GM18907 (cell line): ENCODE measurements at regions not wholly inside any gene's neighbourhood (a gene's known extent, or its start where the extent isn't known, plus 50 kb on each side); places are given as distances from the start of the nearest gene placed in this dataset.
"Not testable (repeated sequence)": the region's sequence is repeated elsewhere in the genome, so short reads cannot be mapped to it uniquely, and the experiment has no call there.

ENCODE experiments used
- ATAC-seq: cut with Tn5 transposase; IDR thresholded peaks from one replicate; pipeline ENCODE4 v1.9.1; 2021; ENCODE audit warnings: mild to moderate bottlenecking, moderate library complexity; ENCODE audit not compliant: unreplicated experiment

DNA sequence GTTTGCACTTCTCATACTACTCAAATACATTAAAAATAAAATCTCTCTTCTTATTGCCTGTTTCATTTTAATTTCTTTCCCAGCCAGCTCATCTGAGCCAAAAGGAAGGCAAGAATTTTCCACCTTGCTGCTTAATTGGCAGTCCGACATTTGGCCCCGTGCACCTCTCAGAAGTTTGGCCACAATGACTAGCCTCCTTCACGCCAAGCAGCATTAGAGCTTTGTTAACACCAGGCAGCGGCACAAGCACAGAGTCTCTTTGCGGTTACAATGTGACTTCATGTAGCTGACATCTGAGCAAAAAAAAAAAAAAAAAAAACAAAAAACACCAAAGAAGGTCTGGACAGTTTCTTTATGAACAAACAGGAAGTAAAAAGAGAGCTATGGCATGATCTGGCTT lies 248.9 kb downstream of the OSR1 start:
- no peak for ATAC-seq

- ATAC-seq, result no peak
Measured at GRCh38 chr2:19106376-19106775, 252.0 kb downstream of the OSR1 start.

- no peak for ATAC-seq
Measured at GRCh38 chr2:19104503-19104902, 253.9 kb downstream of the OSR1 start.

GRCh38 chr2:19102696-19103423 lies 255.6 kb downstream of the OSR1 start:
- no peak for ATAC-seq

DNA sequence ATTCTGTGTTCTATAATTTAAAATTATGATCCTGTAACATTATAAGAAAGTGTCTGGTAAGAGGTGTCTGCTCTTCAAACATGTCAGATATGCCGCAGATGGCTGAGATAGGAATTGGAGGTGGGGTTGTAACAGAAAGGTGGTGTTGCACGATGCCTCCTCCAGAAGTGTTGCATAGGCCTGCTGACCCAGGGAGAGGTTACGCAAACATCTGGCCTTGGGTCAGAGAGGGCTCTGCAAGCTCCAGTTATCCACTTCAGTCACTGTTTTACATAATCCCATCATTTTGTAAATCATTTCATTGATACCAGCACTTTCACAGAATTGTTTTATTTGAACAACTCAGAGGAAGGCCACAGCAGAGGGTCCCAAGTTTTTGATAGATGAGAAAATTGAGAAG lies 256.5 kb downstream of the OSR1 start:
- ATAC-seq, result no peak

- no peak for ATAC-seq
Measured at GRCh38 chr2:19100570-19100969, 257.9 kb downstream of the OSR1 start.

GRCh38 chr2:19099181-19099580 lies 259.2 kb downstream of the OSR1 start:
- ATAC-seq, result no peak

GRCh38 chr2:19098467-19099160 lies 259.8 kb downstream of the OSR1 start:
- no peak for ATAC-seq

DNA sequence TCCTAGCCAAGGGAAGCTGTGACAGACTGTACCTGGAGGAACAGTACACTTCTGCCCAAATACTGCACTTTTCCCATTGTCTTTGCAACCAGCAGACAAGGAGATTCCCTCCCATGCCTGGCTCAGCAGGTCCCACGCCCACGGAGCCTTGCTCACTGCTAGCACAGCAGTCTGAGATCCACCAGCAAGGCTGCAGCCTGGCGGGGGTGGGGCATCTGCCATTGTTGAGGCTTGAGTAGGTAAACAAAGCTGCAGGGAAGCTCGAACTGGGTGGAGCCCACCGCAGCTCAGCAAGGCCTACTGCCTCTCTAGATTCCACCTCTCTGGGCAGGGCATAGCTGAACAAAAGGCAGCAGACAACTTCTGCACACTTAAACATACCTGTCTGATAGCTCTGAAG lies 268.9 kb downstream of the OSR1 start:
- not testable (repeated sequence) for ATAC-seq

GRCh38 chr2:19086231-19086651 lies 272.2 kb downstream of the OSR1 start:
- no peak for ATAC-seq

DNA sequence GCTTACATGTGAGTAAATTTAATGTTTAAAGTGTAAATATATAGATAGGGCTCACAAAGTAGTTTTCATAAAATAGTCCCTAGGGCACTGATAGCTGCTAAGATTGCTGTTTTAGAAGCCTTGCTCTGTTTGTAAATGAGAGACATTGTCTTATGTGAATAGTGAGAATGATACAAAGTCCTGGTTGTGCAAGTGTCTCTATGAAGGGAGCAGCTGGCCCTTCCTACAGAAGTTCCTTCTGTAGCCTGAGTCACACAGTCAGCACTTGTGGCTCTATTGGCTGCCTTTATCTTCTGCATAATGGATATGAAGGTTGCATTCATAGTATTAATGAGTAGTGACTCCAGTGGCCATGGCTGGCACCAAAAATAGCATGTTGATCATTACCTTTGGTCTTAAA lies 279.7 kb downstream of the OSR1 start:
- no peak for ATAC-seq

- no peak for ATAC-seq
Measured at GRCh38 chr2:19073522-19073921, 284.9 kb downstream of the OSR1 start.

DNA sequence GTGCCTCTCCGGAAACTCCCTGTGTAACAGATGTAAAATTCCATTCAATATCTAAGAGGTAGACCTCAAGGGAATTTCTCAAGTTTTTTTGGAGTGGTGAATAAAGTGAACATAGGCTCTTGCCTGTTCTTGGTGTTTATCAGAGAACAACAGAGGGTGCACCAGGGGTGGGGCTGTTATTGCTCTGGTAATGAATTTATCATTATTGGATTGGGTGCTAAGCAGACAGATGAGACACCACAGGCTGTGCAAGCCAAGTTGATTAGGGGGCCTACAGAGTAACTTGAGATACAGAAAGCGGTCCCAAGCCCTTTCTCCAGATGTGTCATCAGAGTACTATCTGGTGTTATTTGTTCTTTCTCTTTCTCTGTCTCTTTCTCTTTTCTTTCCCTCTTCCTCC lies 286.3 kb downstream of the OSR1 start:
- ATAC-seq, result no peak

GRCh38 chr2:19070886-19071285 lies 287.5 kb downstream of the OSR1 start:
- no peak for ATAC-seq

GRCh38 chr2:19068206-19068605 lies 290.2 kb downstream of the OSR1 start:
- no peak for ATAC-seq

GRCh38 chr2:19062370-19062769 lies 296.1 kb downstream of the OSR1 start:
- ATAC-seq, result no peak

DNA sequence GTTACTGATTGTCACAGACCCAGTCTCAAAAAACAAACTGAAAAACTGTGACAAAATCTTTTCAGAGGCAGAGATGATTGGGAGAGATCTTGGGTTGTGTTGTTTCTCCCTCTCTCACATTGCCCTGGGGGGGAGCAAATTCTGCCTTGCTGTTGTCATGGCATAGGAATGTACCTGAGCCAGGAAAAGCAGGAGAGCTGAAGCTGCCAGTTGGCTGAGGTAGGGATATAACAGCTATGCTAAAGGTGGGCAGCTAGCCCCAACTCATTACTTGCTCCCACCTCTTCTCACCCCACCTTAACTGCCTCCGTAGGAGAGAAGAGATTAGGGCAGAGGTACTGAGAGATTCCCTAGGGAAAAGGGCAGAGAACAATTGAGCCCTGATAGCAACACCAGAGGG lies 299.3 kb downstream of the OSR1 start:
- ATAC-seq, result no peak

DNA sequence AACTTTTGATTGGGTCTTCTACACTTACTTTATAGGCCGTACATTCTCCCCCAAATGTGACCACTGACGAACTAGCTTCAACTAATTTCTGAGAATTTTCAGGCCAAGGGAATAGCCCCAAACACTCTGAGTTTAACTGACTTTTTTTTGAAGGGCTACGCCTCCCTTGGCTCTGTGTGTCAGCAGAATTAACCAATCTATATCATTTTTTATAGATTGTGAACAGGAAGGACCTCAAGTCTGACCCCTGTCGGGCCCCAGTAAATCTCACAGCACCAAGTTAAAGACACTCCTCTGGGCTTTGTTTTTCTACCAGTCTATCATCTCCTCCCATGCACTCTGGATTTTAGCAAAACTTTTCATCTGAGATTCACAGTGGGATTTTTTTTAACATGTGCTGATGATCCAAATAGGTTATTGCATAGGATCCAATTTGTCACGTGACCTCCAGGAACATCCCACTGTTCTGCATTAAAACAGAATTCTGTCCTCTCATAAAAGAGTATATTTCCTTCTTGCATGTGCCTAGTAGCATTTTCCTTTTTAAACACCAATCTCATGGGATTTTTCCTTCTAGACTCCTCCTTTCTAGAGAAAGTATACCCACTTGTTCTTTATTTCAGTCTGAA lies 307.1 kb downstream of the OSR1 start:
- ATAC-seq, result no peak

- ATAC-seq, result no peak
Measured at GRCh38 chr2:19050354-19050753, 308.1 kb downstream of the OSR1 start.

- no peak for ATAC-seq
Measured at GRCh38 chr2:19048593-19049266, 309.7 kb downstream of the OSR1 start.

DNA sequence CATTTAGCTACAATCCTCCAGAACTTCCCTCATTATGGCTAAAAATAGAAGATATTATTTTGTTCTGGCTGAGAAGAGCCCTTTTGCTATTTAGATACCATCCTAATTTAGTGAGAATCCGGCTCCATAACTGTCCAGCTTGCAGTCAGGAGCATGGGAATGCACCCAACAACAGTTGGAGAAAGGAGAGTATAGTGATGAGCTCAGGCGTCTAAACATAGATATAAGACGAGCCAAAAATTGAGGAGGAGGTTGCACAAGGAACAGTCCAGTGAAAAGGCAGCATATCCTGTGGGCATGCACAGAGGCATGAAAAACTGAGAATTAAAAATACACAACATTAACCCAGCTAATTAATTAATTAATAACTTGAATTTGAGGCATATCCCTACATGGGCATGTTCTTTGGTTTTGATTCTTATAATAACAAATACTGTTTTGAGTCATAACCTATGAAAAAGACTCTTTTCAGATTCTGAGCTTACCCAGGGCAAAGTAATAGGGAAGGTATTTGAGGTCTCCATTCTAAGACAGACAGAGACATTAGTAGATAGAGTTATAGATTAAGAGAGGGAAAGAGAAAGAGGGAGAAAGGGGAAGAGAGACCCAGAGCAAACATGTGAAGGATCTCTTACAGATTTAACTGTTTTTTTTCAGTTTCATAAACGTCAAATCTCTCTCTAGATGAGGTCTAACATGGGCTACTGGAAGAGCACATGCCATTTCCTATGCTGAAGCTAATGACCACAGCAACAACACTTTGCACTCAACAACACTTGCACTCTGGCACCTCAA lies 311.2 kb downstream of the OSR1 start:
- ATAC-seq, result peak; percentile 97
